ENCODE measurements at regions not wholly inside any gene's neighbourhood (a gene's known extent, or its start where the extent isn't known, plus 50 kb on each side); places are given as distances from the start of the nearest gene placed in this dataset.

- TF ChIP-seq CTCF (conservative IDR thresholded peaks at IDR 0.05; ENCODE audit: low read length) (no peak), EZH2phosphoT487 (IDR thresholded peaks at IDR 0.05; ENCODE audit: borderline replicate concordance) (no peak)
Observed at GRCh38 chr2:121147766-121148165, 137.2 kb downstream of the TFCP2L1 start.
